PC-3 (cell line): ENCODE measurements at regions not wholly inside any gene's neighbourhood (a gene's known extent, or its start where the extent isn't known, plus 50 kb on each side); places are given as distances from the start of the nearest gene placed in this dataset.

Experiments used
- ATAC-seq: fragments of 200-7000 bp; cut with Tn5 transposase; 2 replicates; pipeline ENCODE4 v1.9.1; 2020; ENCODE audit warnings: mild to moderate bottlenecking, moderate library complexity
- BruUV-seq: library from RNA; stranded (reverse); fragments of 400-500 nt; replicated peaks from 2 replicates; lab custom pipeline; 2021; lab: Mats Ljungman, UMichigan
- CTCF ChIA-PET: fragments of 300-600 bp; sonication (Branson Sonifier 250); formaldehyde crosslinking; loops from one replicate; lab custom pipeline; 2022; ENCODE audit warnings: antibody characterized with exemption; lab: Charles Lee
- POLR2A ChIA-PET: fragments of 300-600 bp; sonication (Branson Sonifier 250); formaldehyde crosslinking; loops from one replicate; lab custom pipeline; 2022; ENCODE audit warnings: antibody characterized with exemption; ENCODE audit not compliant: unreplicated experiment; lab: Charles Lee
- DNase-seq: peaks from one replicate; pipeline ENCODE4 v3.0.0-alpha.2; 2015
- H2AFZ ChIP-seq: fragments of 300-600 bp; sonication (generic); 2 replicates; pipeline ENCODE4 v1.6.0; 2016; ENCODE audit warnings: antibody characterized with exemption, low read length
- H3F3A ChIP-seq: fragments of 300-600 bp; sonication (generic); one replicate; pipeline ENCODE4 v1.6.0; 2017; ENCODE audit warnings: antibody characterized with exemption, low read length, control low read depth, mild to moderate bottlenecking; ENCODE audit not compliant: unreplicated experiment
- H3K27ac ChIP-seq: fragments of 300-600 bp; sonication (generic); 2 replicates; pipeline ENCODE4 v1.5.1; 2016; ENCODE audit warnings: mild to moderate bottlenecking, low read length
- H3K27me3 ChIP-seq: fragments of 300-600 bp; sonication (generic); 2 replicates; pipeline ENCODE4 v1.6.1; 2016; ENCODE audit warnings: low read length, mixed read lengths
- H3K36me3 ChIP-seq: fragments of 300-600 bp; sonication (generic); 2 replicates; pipeline ENCODE4 v1.6.1; 2016; ENCODE audit warnings: low read depth, mixed run types, low read length, mixed read lengths
- H3K4me1 ChIP-seq: fragments of 300-600 bp; sonication (generic); 2 replicates; pipeline ENCODE4 v1.5.1; 2016; ENCODE audit warnings: low read length; ENCODE audit not compliant: insufficient read depth
- H3K4me2 ChIP-seq: fragments of 300-600 bp; sonication (generic); 2 replicates; pipeline ENCODE4 v1.6.0; 2016; ENCODE audit warnings: low read length
- H3K4me3 ChIP-seq: fragments of 300-600 bp; sonication (generic); 2 replicates; pipeline ENCODE4 v1.5.1; 2016; ENCODE audit warnings: mild to moderate bottlenecking, low read length, mixed read lengths
- H3K79me2 ChIP-seq: fragments of 300-600 bp; sonication (generic); 2 replicates; pipeline ENCODE4 v1.6.1; 2017; ENCODE audit warnings: low read length, mixed read lengths
- H3K9ac ChIP-seq: fragments of 300-600 bp; sonication (generic); 2 replicates; pipeline ENCODE4 v1.6.0; 2016; ENCODE audit warnings: mild to moderate bottlenecking, low read length
- H3K9me2 ChIP-seq: fragments of 300-600 bp; sonication (generic); replicated peaks from 2 replicates; pipeline ENCODE4 v1.6.1; 2016; ENCODE audit warnings: mixed run types, low read length, mixed read lengths
- H3K9me3 ChIP-seq: fragments of 300-600 bp; sonication (generic); 2 replicates; pipeline ENCODE4 v1.6.1; 2016; ENCODE audit warnings: low read length, mixed read lengths
- H4K20me1 ChIP-seq: fragments of 300-600 bp; sonication (generic); 2 replicates; pipeline ENCODE4 v1.6.1; 2016; ENCODE audit warnings: low read length, mixed read lengths
- CTCF ChIP-seq: fragments of 300-600 bp; sonication (generic); conservative IDR thresholded peaks from 2 replicates; pipeline ENCODE4 v1.5.1; 2017; ENCODE audit warnings: antibody characterized with exemption, low read depth, mild to moderate bottlenecking, low read length
- EZH2 ChIP-seq: fragments of 300-600 bp; sonication (generic); IDR thresholded peaks from one replicate; pipeline ENCODE4 v1.6.1; 2017; ENCODE audit warnings: antibody characterized with exemption, mild to moderate bottlenecking, low read length; ENCODE audit not compliant: unreplicated experiment
- EZH2phosphoT487 ChIP-seq: fragments of 300-600 bp; sonication (generic); IDR thresholded peaks from 2 replicates; pipeline ENCODE4 v1.6.1; 2018; ENCODE audit warnings: mild to moderate bottlenecking, antibody characterized with exemption, low read length, borderline replicate concordance
- intact Hi-C: fragments of 100-400 bp; cut with micrococcal nuclease; formaldehyde crosslinking; loops from 2 replicates; pipeline ENCODE4 v1.9.0; 2023

DNA sequence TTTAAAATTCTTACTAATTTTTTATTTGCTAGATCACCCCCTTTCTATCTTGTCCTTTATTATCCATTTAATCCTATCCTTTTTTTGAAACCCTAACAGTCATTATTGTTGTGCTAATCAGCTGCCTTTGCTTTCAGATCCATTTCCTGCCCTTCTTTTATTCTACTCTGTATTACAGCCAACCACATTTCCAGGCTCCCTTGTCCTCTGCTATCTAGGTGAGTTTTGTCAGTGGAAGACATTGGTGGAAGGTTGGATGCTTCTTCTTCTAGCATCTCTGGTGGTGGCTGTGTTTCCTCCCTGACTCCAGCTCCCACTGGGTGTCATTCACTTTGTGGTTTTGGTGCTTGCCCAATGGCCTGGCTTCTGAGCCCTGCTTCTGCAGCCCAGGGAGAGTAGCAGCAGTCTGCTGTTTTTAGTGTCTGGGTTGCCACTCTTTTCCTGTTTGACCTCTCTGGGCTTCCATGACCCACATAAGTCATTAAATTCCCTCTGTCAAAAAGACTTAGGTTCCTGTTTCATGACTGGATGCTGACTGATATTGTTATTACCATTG lies 225.2 kb upstream of the PGRMC2 start:
- intact Hi-C loops, result no loop called here
- DNase-seq (no peak), ATAC-seq (no peak)
- H3K9me2 ChIP-seq, result no peaks in the 10 kb centered on the region
- no peak overlapping the region for H3K4me2 ChIP-seq
- ChIA-PET POLR2A (no interaction called here), CTCF (no interaction called here)
- H3K9me3 ChIP-seq, result no peaks in the 10 kb centered on the region
- no peak overlapping the region for H3K27ac ChIP-seq
- no peak overlapping the region for H2AFZ ChIP-seq
- H3K9ac ChIP-seq, result no peak overlapping the region
- no TSS peak for BruUV-seq
- H3K4me3 ChIP-seq, result no peak overlapping the region
- no peak for TF ChIP-seq CTCF
- TF ChIP-seq EZH2phosphoT487, result no peak
- TF ChIP-seq EZH2, result no peak
- H3K4me1 ChIP-seq, result peaks cover 10% of the 10 kb centered on the region
- H4K20me1 ChIP-seq, result no peaks in the 10 kb centered on the region
- H3K27me3 ChIP-seq, result no peaks in the 10 kb centered on the region
- no peaks in the 10 kb centered on the region for H3K36me3 ChIP-seq
- no peaks in the 10 kb centered on the region for H3K79me2 ChIP-seq
- no peaks in the 10 kb centered on the region for H3F3A ChIP-seq

DNA sequence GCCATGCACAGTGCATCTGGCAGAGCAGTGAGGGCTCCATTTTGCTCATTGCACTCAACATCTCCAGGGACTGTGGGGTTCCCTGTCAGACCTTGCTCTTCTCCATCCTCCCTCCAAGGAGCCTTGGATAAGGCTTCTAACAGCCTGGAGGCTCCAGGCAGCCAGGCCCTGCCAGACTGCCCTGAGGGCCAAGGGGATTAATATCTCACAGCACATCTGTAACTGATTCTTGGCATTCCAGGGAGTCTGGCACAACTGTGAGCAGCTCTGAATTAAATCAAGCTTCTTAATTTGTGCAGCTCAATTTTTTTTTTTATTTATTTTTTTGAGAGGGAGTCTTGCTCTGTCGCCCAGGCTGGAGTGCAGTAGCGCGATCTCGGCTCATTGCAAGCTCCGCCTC lies 224.5 kb upstream of the PGRMC2 start:
- peaks cover 4% of the 10 kb centered on the region for H3K4me1 ChIP-seq
- H3K27me3 ChIP-seq, result no peaks in the 10 kb centered on the region
- H3K9me2 ChIP-seq, result no peaks in the 10 kb centered on the region
- no peaks in the 10 kb centered on the region for H4K20me1 ChIP-seq
- no peak overlapping the region for H3K27ac ChIP-seq
- CTCF ChIA-PET, result no interaction called here
- DNase-seq, result no peak
- H3K79me2 ChIP-seq, result no peaks in the 10 kb centered on the region
- no peak overlapping the region for H2AFZ ChIP-seq
- no peak overlapping the region for H3K4me2 ChIP-seq
- no TSS peak for BruUV-seq
- H3K9me3 ChIP-seq, result no peaks in the 10 kb centered on the region
- intact Hi-C loops, result no loop called here
- no peak for TF ChIP-seq EZH2phosphoT487
- no peaks in the 10 kb centered on the region for H3F3A ChIP-seq
- POLR2A ChIA-PET, result no interaction called here
- H3K36me3 ChIP-seq, result no peaks in the 10 kb centered on the region
- H3K4me3 ChIP-seq, result no peak overlapping the region
- no peak overlapping the region for H3K9ac ChIP-seq
- ATAC-seq, result no peak

- no peaks in the 10 kb centered on the region for H3K9me3 ChIP-seq
- H3K36me3 ChIP-seq, result no peaks in the 10 kb centered on the region
- no peak overlapping the region for H3K4me3 ChIP-seq
- no peaks in the 10 kb centered on the region for H3K9me2 ChIP-seq
- ChIA-PET POLR2A (no interaction called here), CTCF (no interaction called here)
- no peak overlapping the region for H3K27ac ChIP-seq
- H2AFZ ChIP-seq, result no peak overlapping the region
- DNase-seq (no peak), ATAC-seq (no peak)
- H4K20me1 ChIP-seq, result no peaks in the 10 kb centered on the region
- no peak overlapping the region for H3K4me2 ChIP-seq
- BruUV-seq, result no TSS peak
- intact Hi-C loops, result no loop called here
- H3K4me1 ChIP-seq, result no peaks in the 10 kb centered on the region
- TF ChIP-seq CTCF (no peak), EZH2phosphoT487 (no peak), EZH2 (no peak)
- H3K79me2 ChIP-seq, result no peaks in the 10 kb centered on the region
- no peaks in the 10 kb centered on the region for H3K27me3 ChIP-seq
- no peaks in the 10 kb centered on the region for H3F3A ChIP-seq
- no peak overlapping the region for H3K9ac ChIP-seq
Measured at GRCh38 chr4:128510850-128511249, 223.2 kb upstream of the PGRMC2 start.
